Cardiac septum (tissue), 1 donor: ENCODE measurements at regions not wholly inside any gene's neighbourhood (a gene's known extent, or its start where the extent isn't known, plus 50 kb on each side); places are given as distances from the start of the nearest gene placed in this dataset.

ENCODE experiments used
- DNase-seq: peaks from one replicate; pipeline ENCODE4 v3.0.0-alpha.2; 2020; ENCODE audit warnings: low spot score
- intact Hi-C: fragments of 100-400 bp; cut with DNase I; formaldehyde crosslinking; loops from one replicate; pipeline ENCODE4 v1.14.0; 2022
- donor health status: DM: no; HTN: no; CAD: no.

- intact Hi-C loops = loop anchor here (5.0 kb wide), 1 partner anchor 41 kb away; no protein-coding TSS in a partner anchor
- DNase-seq = no peak
These were observed 187.6 kb upstream of the KLF14 start for GRCh38 chr7:130921391-130922180.

- intact Hi-C loops = loop anchor here (5.0 kb wide), 1 partner anchor 40 kb away; no protein-coding TSS in a partner anchor
- no peak for DNase-seq
These were observed 188.5 kb upstream of the KLF14 start for GRCh38 chr7:130922206-130923112.

- intact Hi-C loops = loop anchor here (5.0 kb wide), 1 partner anchor 39 kb away; no protein-coding TSS in a partner anchor
- DNase-seq = no peak
These were observed 189.4 kb upstream of the KLF14 start for GRCh38 chr7:130923365-130923764.

- DNase-seq = no peak
- intact Hi-C loops = loop anchor here (5.0 kb wide), 1 partner anchor 38 kb away; no protein-coding TSS in a partner anchor
These were observed 189.9 kb upstream of the KLF14 start for GRCh38 chr7:130923930-130924329.

GRCh38 chr7:130925136-130925794 is 191.3 kb upstream of the KLF14 start:
- intact Hi-C loops = no loop called here
- no peak for DNase-seq

GRCh38 chr7:130926001-130926691 is 192.1 kb upstream of the KLF14 start:
- DNase-seq = no peak
- intact Hi-C loops = no loop called here

GRCh38 chr7:130927062-130927461 is 193.1 kb upstream of the KLF14 start:
- intact Hi-C loops = no loop called here
- no peak for DNase-seq

- intact Hi-C loops = no loop called here
These were observed 193.6 kb upstream of the KLF14 start for GRCh38 chr7:130927564-130927963.

GRCh38 chr7:130929896-130930659 is 196.1 kb upstream of the KLF14 start:
- no peak for DNase-seq
- intact Hi-C loops = no loop called here

More at GRCh38 chr7:130927564-130927963, 193.6 kb upstream of the KLF14 start:
- no peak for DNase-seq

- no peak for DNase-seq
These were observed 196.7 kb upstream of the KLF14 start for GRCh38 chr7:130930681-130931080.

GRCh38 chr7:130931423-130931822 is 197.4 kb upstream of the KLF14 start:
- intact Hi-C loops = no loop called here
- no peak for DNase-seq

More at GRCh38 chr7:130930681-130931080, 196.7 kb upstream of the KLF14 start:
- intact Hi-C loops = no loop called here

- no peak for DNase-seq
- intact Hi-C loops = no loop called here
These were observed 198.1 kb upstream of the KLF14 start for GRCh38 chr7:130932088-130932487.

GRCh38 chr7:130932667-130933432 is 198.8 kb upstream of the KLF14 start:
- intact Hi-C loops = no loop called here
- no peak for DNase-seq

GRCh38 chr7:130933919-130934318 is 199.9 kb upstream of the KLF14 start:
- intact Hi-C loops = no loop called here
- no peak for DNase-seq

GRCh38 chr7:130935564-130936157 is 201.7 kb upstream of the KLF14 start:
- intact Hi-C loops = no loop called here
- DNase-seq = no peak

GRCh38 chr7:130936202-130936931 is 202.4 kb upstream of the KLF14 start:
- no peak for DNase-seq
- intact Hi-C loops = no loop called here

- DNase-seq = no peak
- intact Hi-C loops = no loop called here
These were observed 203.0 kb upstream of the KLF14 start for GRCh38 chr7:130937016-130937415.
